Dendritic cell treated with granulocyte-macrophage colony-stimulating factor and Interleukin-4, amounts not matched to agents 40 ng/mL and 50 ng/mL, for 4 days (primary cell): ENCODE measurements at regions not wholly inside any gene's neighbourhood (a gene's known extent, or its start where the extent isn't known, plus 50 kb on each side); places are given as distances from the start of the nearest gene placed in this dataset.

Experiments
- H3K27ac Mint-ChIP-seq: one replicate; pipeline ENCODE4 v1.8.0; 2022; ENCODE audit warnings: mild to moderate bottlenecking, mixed read lengths
- H3K27me3 Mint-ChIP-seq: one replicate; pipeline ENCODE4 v1.8.0; 2022; ENCODE audit warnings: mild to moderate bottlenecking, mixed read lengths
- H3K36me3 Mint-ChIP-seq: one replicate; pipeline ENCODE4 v1.8.0; 2022; ENCODE audit warnings: low read depth, mixed read lengths
- H3K4me1 Mint-ChIP-seq: one replicate; pipeline ENCODE4 v1.8.0; 2022; ENCODE audit warnings: low read depth, mixed read lengths
- H3K4me3 Mint-ChIP-seq: one replicate; pipeline ENCODE4 v1.8.0; 2022; ENCODE audit warnings: mild to moderate bottlenecking, moderate library complexity, mixed read lengths
- H3K9me3 Mint-ChIP-seq: one replicate; pipeline ENCODE4 v1.8.0; 2022; ENCODE audit warnings: mixed read lengths
- intact Hi-C: fragments of 100-400 bp; cut with micrococcal nuclease; formaldehyde crosslinking; loops from one replicate; pipeline ENCODE4 v1.15.0; 2022

- H3K4me3 Mint-ChIP-seq: no peak overlapping the region
Measured at GRCh38 chr3:157939166-157939565, 167.1 kb downstream of the SHOX2 start.

DNA sequence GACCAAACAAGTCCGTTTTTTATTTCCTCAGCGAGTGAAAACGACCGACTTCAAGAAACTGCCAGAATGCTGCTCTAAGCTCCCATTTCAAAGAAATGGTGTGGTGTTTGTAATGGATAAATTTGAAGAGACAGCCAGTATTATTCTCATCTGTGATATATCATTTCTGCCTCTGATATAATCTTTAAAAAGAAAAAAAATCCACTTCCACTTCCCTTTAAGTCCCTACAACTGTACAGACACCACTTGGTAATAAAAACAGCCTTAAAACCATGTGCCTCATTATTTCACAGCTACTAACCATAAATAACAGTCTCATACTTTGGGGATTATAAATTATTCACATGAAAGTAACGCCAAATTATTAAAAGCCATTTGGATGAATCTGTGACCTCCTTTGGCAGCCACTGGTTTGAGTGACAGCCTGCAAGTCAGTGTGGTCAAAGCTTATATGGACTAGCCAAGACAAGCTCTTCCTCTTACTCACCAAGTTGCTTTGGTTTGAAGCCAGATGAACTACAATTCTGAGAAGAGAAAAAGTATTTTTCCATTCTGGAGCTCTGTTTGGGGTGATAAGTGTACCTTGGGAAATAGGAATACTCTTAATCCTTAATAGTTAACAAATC lies 168.0 kb downstream of the SHOX2 start:
- H3K4me3 Mint-ChIP-seq: no peak overlapping the region
- H3K27ac Mint-ChIP-seq: no peak overlapping the region
- no peaks in the 10 kb centered on the region for H3K9me3 Mint-ChIP-seq
- intact Hi-C loops: no loop called here
- no peaks in the 10 kb centered on the region for H3K36me3 Mint-ChIP-seq
- no peaks in the 10 kb centered on the region for H3K27me3 Mint-ChIP-seq
- no peaks in the 10 kb centered on the region for H3K4me1 Mint-ChIP-seq

More at GRCh38 chr3:157939166-157939565, 167.1 kb downstream of the SHOX2 start:
- H3K9me3 Mint-ChIP-seq: no peaks in the 10 kb centered on the region
- no peaks in the 10 kb centered on the region for H3K27me3 Mint-ChIP-seq
- no peak overlapping the region for H3K27ac Mint-ChIP-seq
- no peaks in the 10 kb centered on the region for H3K4me1 Mint-ChIP-seq
- intact Hi-C loops: no loop called here
- no peaks in the 10 kb centered on the region for H3K36me3 Mint-ChIP-seq

DNA sequence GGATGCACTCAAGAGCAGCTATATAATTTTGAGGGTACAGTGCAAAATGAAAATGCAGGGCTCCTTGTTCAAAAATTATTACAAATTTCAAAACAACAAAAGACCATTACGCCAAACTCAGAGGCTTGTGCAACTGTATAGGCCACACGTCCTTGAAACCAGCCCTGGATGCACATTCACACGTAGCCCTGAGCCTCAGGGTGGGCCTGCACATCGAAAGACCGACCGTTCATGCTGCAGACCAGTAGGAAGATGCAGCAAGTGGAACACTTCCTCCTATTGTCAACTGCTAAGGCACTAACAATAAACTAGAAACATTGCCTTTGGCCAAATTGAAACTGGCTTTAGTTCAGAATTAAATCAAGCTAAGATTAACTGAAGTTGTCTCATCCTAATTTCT lies 174.7 kb downstream of the SHOX2 start:
- no peaks in the 10 kb centered on the region for H3K4me1 Mint-ChIP-seq
- H3K36me3 Mint-ChIP-seq: no peaks in the 10 kb centered on the region
- no peak overlapping the region for H3K27ac Mint-ChIP-seq
- no peak overlapping the region for H3K4me3 Mint-ChIP-seq
- H3K9me3 Mint-ChIP-seq: no peaks in the 10 kb centered on the region
- intact Hi-C loops: no loop called here
- H3K27me3 Mint-ChIP-seq: no peaks in the 10 kb centered on the region

DNA sequence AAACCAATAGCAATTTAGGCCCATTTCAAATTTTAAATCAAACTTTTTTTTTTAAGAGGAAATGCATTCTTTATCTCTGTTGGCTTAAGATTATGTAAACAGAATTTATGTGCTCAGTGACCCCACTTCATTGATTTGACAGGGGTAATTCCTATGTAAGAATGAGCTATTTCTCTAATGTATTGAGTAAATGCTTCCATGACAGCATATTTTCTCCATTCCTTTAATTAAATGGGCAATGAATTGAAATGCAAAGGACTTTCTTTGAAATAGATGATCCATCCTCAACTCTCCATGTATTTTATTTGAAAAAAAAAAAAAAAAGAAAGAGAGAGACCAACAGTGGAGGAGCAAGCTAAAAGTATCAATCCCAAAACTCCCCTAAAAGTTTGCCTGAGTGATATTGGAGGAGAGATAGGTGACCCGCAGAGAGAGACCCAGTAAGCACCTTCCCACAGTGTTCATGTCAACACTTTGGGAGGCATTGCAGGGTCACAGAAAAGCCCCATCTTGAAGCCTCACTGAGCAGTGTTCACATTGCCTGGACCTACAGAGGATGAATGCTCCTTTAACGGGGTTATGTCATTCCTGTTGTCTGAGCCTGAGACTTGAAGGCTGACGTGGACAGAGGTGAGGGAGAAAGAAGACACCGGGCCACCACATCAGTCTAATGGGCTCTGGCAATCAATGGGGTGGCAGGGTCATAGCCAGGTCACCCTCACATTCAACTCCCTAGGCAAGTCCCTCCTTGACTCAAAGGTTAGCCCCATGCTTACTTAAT lies 176.0 kb downstream of the SHOX2 start:
- H3K36me3 Mint-ChIP-seq: no peaks in the 10 kb centered on the region
- intact Hi-C loops: no loop called here

GRCh38 chr3:157926822-157927221 lies 179.4 kb downstream of the SHOX2 start:
- no peaks in the 10 kb centered on the region for H3K9me3 Mint-ChIP-seq
- H3K4me1 Mint-ChIP-seq: no peaks in the 10 kb centered on the region
- H3K27me3 Mint-ChIP-seq: no peaks in the 10 kb centered on the region
- no peak overlapping the region for H3K27ac Mint-ChIP-seq
- intact Hi-C loops: no loop called here
- no peaks in the 10 kb centered on the region for H3K36me3 Mint-ChIP-seq
- H3K4me3 Mint-ChIP-seq: no peak overlapping the region

More for the DNA sequence above, 176.0 kb downstream of the SHOX2 start:
- no peaks in the 10 kb centered on the region for H3K4me1 Mint-ChIP-seq
- H3K27me3 Mint-ChIP-seq: no peaks in the 10 kb centered on the region
- no peaks in the 10 kb centered on the region for H3K9me3 Mint-ChIP-seq
- H3K27ac Mint-ChIP-seq: no peak overlapping the region
- H3K4me3 Mint-ChIP-seq: no peak overlapping the region

GRCh38 chr3:157922614-157923013 lies 183.6 kb downstream of the SHOX2 start:
- no peaks in the 10 kb centered on the region for H3K27me3 Mint-ChIP-seq
- intact Hi-C loops: no loop called here
- no peak overlapping the region for H3K27ac Mint-ChIP-seq
- no peaks in the 10 kb centered on the region for H3K36me3 Mint-ChIP-seq
- H3K4me3 Mint-ChIP-seq: no peak overlapping the region
- no peaks in the 10 kb centered on the region for H3K4me1 Mint-ChIP-seq
- no peaks in the 10 kb centered on the region for H3K9me3 Mint-ChIP-seq

DNA sequence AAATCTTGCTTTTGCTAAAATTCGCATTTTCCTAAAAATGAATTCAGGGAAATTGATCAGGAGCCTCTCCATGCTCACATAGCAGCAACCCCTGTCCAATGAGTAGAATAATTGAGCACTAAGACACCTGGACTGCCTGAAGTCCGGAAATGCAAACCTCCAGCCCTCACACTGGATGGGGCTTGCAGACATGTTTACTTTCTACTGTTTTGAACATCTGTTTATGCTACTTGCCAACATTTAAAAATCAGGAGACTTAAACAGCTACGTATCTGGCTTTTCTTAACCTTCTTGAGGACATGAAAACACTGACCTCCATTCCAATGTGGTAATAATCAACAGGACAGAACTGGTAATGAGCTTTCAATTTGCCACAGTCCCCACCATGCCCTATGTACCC lies 184.4 kb downstream of the SHOX2 start:
- Mint-ChIP-seq H3K27ac (no peak overlapping the region), H3K36me3 (no peaks in the 10 kb centered on the region), H3K4me1 (no peaks in the 10 kb centered on the region), H3K27me3 (no peaks in the 10 kb centered on the region), H3K4me3 (no peak overlapping the region), H3K9me3 (no peaks in the 10 kb centered on the region)
- intact Hi-C loops: no loop called here

DNA sequence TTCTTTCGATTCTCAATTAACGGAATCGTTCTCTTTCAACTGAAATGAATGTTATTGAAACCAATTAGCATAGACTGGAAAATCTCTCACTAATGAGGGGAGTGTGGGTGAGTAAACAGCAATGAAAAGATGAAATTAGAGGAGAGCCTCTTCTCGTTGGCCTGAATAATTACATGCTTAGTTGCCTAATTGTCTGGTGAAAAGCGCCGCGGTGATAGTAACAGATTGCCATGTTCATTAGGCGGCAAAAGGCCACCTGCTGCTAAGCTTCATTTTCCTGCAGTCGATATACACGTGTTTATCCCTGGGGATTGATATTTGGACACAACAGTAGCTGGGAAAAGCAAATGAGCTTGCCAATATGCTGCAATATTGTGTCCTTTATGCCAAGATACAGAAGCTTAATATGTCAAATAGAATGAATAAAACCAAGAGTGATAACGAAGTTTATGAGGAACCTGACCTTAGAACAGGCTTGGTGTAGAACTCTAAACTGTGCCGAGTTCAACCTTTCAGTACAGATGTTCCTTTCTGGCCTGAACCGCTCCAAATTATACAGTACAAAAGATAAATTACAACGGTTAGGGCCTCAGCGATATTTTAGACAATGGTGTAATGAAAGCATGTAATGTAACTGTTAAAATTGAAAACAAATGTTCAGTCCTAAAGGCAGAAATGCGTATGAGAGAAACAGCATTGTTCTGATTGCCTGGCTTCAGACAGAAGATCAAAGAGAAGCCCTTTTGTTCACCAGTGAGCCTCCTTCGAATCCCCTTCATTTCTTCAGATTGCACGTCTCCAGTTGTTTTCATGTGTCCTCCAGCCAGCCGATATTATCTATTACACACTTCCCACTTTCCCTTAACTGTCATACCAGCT lies 185.2 kb downstream of the SHOX2 start:
- Mint-ChIP-seq H3K36me3 (no peaks in the 10 kb centered on the region), H3K27me3 (no peaks in the 10 kb centered on the region), H3K4me1 (no peaks in the 10 kb centered on the region), H3K27ac (no peak overlapping the region), H3K9me3 (no peaks in the 10 kb centered on the region), H3K4me3 (no peak overlapping the region)
- intact Hi-C loops: no loop called here

- intact Hi-C loops: no loop called here
- H3K27ac Mint-ChIP-seq: no peak overlapping the region
- H3K36me3 Mint-ChIP-seq: no peaks in the 10 kb centered on the region
- H3K27me3 Mint-ChIP-seq: no peaks in the 10 kb centered on the region
- H3K4me3 Mint-ChIP-seq: no peak overlapping the region
- no peaks in the 10 kb centered on the region for H3K9me3 Mint-ChIP-seq
- H3K4me1 Mint-ChIP-seq: no peaks in the 10 kb centered on the region
Measured at GRCh38 chr3:157919319-157919887, 186.8 kb downstream of the SHOX2 start.

GRCh38 chr3:157918402-157918801 lies 187.8 kb downstream of the SHOX2 start:
- Mint-ChIP-seq H3K27ac (no peak overlapping the region), H3K36me3 (no peaks in the 10 kb centered on the region), H3K9me3 (no peaks in the 10 kb centered on the region), H3K27me3 (no peaks in the 10 kb centered on the region), H3K4me1 (no peaks in the 10 kb centered on the region), H3K4me3 (no peak overlapping the region)
- intact Hi-C loops: no loop called here

- Mint-ChIP-seq H3K27me3 (no peaks in the 10 kb centered on the region), H3K4me3 (no peak overlapping the region), H3K9me3 (no peaks in the 10 kb centered on the region), H3K36me3 (no peaks in the 10 kb centered on the region), H3K4me1 (no peaks in the 10 kb centered on the region), H3K27ac (no peak overlapping the region)
- intact Hi-C loops: no loop called here
Measured at GRCh38 chr3:157916672-157917071, 189.5 kb downstream of the SHOX2 start.

DNA sequence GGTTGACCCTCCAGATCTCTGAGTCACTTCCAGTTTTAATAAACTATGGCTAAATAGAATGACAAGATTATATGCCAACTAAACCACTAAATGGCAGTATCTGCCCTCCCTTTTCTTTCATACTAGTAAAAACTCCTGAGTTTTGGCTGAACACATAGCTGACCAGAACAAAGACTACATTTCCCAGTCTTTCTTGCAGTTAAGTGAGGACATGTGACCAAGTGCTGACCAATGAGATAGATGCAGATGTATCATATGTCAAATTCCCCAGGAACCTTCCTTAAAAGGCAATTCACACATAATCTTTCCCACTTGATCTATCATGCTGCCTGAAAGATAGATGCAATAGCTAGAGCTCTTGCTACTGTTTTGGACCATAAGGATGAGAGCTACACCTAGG lies 191.3 kb downstream of the SHOX2 start:
- H3K36me3 Mint-ChIP-seq: no peaks in the 10 kb centered on the region
- H3K9me3 Mint-ChIP-seq: no peaks in the 10 kb centered on the region
- intact Hi-C loops: no loop called here
- no peaks in the 10 kb centered on the region for H3K27me3 Mint-ChIP-seq
- H3K4me1 Mint-ChIP-seq: no peaks in the 10 kb centered on the region
- no peak overlapping the region for H3K27ac Mint-ChIP-seq
- H3K4me3 Mint-ChIP-seq: no peak overlapping the region

GRCh38 chr3:157913741-157914150 lies 192.5 kb downstream of the SHOX2 start:
- Mint-ChIP-seq H3K4me3 (no peak overlapping the region), H3K36me3 (no peaks in the 10 kb centered on the region), H3K27me3 (no peaks in the 10 kb centered on the region), H3K9me3 (no peaks in the 10 kb centered on the region), H3K27ac (no peak overlapping the region), H3K4me1 (no peaks in the 10 kb centered on the region)
- intact Hi-C loops: no loop called here
